Progenitor cell of endocrine pancreas (in vitro differentiated cells): ENCODE measurements at regions not wholly inside any gene's neighbourhood (a gene's known extent, or its start where the extent isn't known, plus 50 kb on each side); places are given as distances from the start of the nearest gene placed in this dataset.
A peak's percentile ranks its signal among the peaks of the same experiment; 100 is the strongest.

Source experiments
- DNase-seq: peaks from one replicate; pipeline ENCODE4 v3.0.0; 2021; ENCODE audit warnings: low spot score; ENCODE audit not compliant: unreplicated experiment
- H3K27ac Mint-ChIP-seq: 2 replicates; pipeline ENCODE4 v1.8.0; 2021; ENCODE audit warnings: mild to moderate bottlenecking, moderate library complexity, mixed read lengths
- H3K27me3 Mint-ChIP-seq: 2 replicates; pipeline ENCODE4 v1.8.0; 2021; ENCODE audit warnings: mixed read lengths
- H3K36me3 Mint-ChIP-seq: 2 replicates; pipeline ENCODE4 v1.8.0; 2022; ENCODE audit warnings: mixed read lengths; ENCODE audit not compliant: insufficient read depth
- H3K4me1 Mint-ChIP-seq: 2 replicates; pipeline ENCODE4 v1.8.0; 2021; ENCODE audit warnings: low read depth, mixed read lengths
- H3K4me3 Mint-ChIP-seq: 2 replicates; pipeline ENCODE4 v1.8.0; 2021; ENCODE audit warnings: low read depth, mild to moderate bottlenecking, moderate library complexity, mixed read lengths
- H3K9me3 Mint-ChIP-seq: 2 replicates; pipeline ENCODE4 v1.8.0; 2021; ENCODE audit warnings: low read depth, mixed read lengths
- TF ChIP-seq, protein P1 (sequence below): fragments of 200-600 bp; sonication (generic); IDR thresholded peaks from one replicate; pipeline ENCODE4 v1.5.0; 2021; ENCODE audit warnings: antibody characterized with exemption, mild to moderate bottlenecking; ENCODE audit not compliant: unreplicated experiment

DNA sequence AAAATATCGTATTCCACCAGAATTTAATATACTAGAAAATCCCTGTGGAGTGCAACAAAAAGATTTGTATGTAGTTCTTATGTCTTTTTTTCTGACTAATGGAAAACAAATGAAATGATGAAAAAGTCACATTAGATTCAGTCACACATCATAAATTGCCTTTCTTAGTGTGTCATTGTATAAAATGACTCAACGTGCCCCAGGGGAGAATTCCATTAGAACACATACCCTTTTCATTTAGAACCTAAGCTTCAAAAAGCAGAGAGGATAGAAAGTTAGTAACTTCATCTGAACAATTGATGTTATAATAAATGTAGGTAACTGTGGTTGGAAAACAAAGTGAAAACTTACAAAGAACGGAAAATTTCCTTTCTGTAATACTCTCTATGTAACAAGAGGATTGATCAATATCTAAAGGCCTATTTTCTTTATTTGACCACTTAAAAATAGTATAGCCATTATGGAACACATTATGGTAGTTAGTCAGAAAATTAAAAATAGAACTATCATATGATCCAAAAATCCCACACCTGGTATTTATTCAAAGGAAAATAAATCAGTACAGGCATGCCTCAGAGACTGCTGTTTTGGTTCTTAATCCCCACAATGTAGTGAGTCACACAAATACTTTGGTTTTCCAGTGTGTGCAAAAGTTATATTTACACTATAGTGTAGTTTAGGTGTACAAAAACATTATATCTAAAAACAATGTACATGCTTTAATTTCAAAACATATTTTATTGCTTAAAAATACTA lies 1016.1 kb downstream of the KCNT2 start:
- Mint-ChIP-seq H3K4me3 (no peak overlapping the region), H3K4me1 (no peaks in the 10 kb centered on the region), H3K27ac (no peak overlapping the region), H3K9me3 (peaks cover 4% of the 10 kb centered on the region), H3K27me3 (no peaks in the 10 kb centered on the region), H3K36me3 (no peaks in the 10 kb centered on the region)
- no peak for DNase-seq
- TF ChIP-seq, protein P1, sequence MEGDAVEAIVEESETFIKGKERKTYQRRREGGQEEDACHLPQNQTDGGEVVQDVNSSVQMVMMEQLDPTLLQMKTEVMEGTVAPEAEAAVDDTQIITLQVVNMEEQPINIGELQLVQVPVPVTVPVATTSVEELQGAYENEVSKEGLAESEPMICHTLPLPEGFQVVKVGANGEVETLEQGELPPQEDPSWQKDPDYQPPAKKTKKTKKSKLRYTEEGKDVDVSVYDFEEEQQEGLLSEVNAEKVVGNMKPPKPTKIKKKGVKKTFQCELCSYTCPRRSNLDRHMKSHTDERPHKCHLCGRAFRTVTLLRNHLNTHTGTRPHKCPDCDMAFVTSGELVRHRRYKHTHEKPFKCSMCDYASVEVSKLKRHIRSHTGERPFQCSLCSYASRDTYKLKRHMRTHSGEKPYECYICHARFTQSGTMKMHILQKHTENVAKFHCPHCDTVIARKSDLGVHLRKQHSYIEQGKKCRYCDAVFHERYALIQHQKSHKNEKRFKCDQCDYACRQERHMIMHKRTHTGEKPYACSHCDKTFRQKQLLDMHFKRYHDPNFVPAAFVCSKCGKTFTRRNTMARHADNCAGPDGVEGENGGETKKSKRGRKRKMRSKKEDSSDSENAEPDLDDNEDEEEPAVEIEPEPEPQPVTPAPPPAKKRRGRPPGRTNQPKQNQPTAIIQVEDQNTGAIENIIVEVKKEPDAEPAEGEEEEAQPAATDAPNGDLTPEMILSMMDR, result no peak

DNA sequence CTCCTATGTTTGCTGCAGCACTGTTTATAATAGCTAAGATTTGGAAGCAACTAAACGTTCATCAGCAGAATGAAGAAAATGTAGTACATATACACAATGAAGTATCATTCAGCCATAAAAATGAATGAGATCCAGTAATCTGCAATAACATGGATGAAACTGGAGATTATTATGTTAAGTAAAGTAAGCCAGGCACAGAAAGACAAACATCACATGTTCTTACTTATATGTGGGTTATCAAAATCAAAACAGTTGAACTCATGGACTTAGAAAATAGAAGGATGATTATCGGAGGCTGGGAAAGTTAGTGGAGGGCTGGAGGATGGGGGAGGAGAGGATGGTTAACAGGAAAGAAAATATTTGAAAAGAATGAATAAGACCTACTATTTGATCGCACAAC lies 1017.6 kb downstream of the KCNT2 start:
- Mint-ChIP-seq H3K36me3 (no peaks in the 10 kb centered on the region), H3K4me1 (no peaks in the 10 kb centered on the region), H3K27ac (no peak overlapping the region), H3K9me3 (peaks cover 4% of the 10 kb centered on the region), H3K4me3 (no peak overlapping the region), H3K27me3 (no peaks in the 10 kb centered on the region)
- TF ChIP-seq, protein P1, result no peak
- no peak for DNase-seq

DNA sequence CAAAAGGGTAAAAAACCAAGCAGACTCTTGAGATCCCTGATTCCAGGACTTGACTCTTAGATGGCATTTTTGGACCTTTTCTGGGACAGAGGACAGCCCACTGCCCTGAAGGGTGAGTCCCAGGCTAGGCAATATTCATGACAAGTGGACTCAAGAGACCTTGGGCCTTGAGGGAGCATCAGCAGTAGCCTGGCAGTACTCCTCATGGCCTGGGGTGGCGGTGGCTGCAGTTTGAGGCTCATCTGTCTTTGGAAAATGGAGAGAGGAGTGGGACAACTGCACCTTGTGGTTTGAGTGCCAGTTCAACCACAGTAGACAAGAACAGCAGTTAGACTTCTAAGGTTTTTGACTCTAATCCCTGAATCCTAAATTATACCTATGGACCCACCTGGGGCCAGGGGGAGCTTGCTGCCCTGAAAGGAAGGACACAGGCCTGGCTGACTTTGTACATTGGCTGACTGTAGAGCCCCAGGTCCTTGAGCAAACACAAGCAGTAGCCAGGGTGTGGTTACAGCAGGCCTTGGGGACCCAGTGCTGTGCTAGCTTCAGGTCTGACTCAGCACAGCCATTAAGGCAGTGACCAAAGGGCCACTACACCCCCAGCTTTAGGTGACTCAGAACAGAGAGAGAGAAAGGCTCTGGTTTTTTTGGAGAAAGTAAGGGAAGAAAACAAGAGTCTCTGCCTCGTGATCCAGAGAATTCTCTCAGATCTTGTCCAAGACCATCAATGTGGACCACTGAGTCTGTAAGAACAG lies 1023.2 kb downstream of the KCNT2 start:
- TF ChIP-seq, protein P1, result no peak
- no peaks in the 10 kb centered on the region for H3K27me3 Mint-ChIP-seq
- H3K4me3 Mint-ChIP-seq, result no peak overlapping the region
- no peaks in the 10 kb centered on the region for H3K4me1 Mint-ChIP-seq
- DNase-seq, result no peak
- H3K36me3 Mint-ChIP-seq, result no peaks in the 10 kb centered on the region
- H3K9me3 Mint-ChIP-seq, result peaks cover 8% of the 10 kb centered on the region
- no peak overlapping the region for H3K27ac Mint-ChIP-seq

DNA sequence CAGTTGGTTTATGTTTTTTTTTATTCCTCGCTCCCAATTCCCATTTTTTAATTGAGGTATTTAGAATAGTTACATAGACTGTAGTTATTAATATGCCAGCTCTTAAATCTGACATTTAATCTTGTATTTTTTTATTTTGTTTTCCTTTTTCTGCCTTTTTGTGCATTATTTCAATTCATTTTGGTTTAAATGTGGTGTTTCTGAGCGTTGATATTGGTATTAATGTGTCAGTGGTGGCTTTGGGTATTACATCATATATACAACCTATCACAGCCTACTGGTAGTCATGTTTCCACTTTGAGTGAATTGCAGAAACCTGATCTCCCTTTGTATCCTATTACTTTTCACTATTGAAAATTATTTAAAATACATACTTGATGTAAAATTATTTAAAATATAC lies 1027.3 kb downstream of the KCNT2 start:
- no peaks in the 10 kb centered on the region for H3K27me3 Mint-ChIP-seq
- TF ChIP-seq, protein P1, result peak; percentile 46
- no peak for DNase-seq

DNA sequence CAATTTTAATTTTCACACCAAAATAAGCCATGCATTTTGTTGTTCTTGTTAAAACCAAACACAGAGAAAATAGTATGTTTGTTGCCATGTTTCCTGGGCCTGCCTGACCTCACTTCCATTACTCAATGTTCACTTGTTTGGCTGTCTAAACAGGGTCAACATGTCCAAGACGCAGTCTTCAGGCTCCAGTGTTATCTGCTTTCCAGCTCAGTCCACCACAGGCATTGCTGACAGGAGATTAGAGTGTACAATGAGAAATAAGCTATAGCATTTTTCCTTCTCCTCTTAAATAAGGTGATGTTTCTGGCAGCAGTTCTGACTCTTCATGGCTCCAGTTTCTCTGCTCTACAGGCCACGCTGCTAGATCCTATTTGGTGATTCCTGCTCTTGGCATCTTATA lies 1030.5 kb downstream of the KCNT2 start:
- no peak for DNase-seq
- Mint-ChIP-seq H3K9me3 (peaks cover 5% of the 10 kb centered on the region), H3K4me3 (no peak overlapping the region), H3K27me3 (no peaks in the 10 kb centered on the region), H3K4me1 (peaks cover 10% of the 10 kb centered on the region), H3K36me3 (no peaks in the 10 kb centered on the region), H3K27ac (peak overlapping the region; percentile 47)
- TF ChIP-seq, protein P1, result no peak

More for the DNA sequence above, 1027.3 kb downstream of the KCNT2 start:
- Mint-ChIP-seq H3K4me3 (no peak overlapping the region), H3K36me3 (no peaks in the 10 kb centered on the region), H3K9me3 (peaks cover 5% of the 10 kb centered on the region), H3K4me1 (peaks cover 10% of the 10 kb centered on the region), H3K27ac (no peak overlapping the region)
